GM21515 (cell line): ENCODE measurements at regions not wholly inside any gene's neighbourhood (a gene's known extent, or its start where the extent isn't known, plus 50 kb on each side); places are given as distances from the start of the nearest gene placed in this dataset.

ENCODE experiments used
- ATAC-seq: cut with Tn5 transposase; IDR thresholded peaks from one replicate; pipeline ENCODE4 v1.9.1; 2021; ENCODE audit not compliant: unreplicated experiment

DNA sequence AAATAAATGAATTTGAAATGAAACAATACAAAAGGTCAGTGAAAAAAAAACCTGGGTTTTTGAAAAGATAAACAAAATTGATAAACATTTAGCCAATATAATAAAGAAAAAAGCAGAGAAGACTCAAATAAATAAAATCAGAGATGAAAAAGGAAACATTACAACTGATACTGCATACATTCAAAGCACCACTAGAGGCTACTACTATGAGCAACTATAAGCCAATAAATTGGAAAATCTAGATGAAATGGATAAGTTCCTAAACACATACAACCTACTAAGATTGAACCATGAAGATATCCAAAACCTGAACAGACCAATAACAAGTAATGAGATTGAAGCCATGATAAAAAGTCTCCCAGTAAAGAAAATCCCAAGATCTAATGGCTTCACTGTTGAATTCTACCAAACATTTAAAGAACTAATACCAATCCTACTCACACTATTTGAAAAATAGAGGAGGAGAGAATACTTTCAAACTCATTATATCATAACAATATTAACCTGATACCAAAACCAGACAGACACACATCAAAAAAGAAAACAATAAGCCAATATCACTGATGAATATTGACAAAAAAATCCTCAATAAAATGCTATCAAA, 80.8 kb upstream of the CERS6 start:
- ATAC-seq, result no peak

GRCh38 chr2:168378960-168379669, 77.0 kb upstream of the CERS6 start:
- no peak for ATAC-seq

DNA sequence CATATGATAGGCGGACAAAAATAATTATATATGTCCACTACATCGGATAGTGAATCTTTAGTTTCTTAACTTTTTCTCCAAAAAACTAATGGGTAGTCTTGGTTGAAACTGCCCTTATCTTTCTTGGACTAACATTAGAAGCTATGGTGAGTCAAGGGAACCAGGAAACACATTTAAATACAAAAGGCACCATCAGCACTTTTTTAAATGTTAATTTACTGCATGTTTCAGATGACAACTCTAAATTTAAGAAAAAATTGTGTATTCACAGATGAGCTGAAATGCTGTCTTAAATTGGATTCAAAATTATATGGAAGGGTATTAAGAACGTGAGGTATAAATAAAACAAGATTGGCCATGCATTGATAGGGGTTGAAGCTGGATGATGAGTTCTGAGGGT, 75.6 kb upstream of the CERS6 start:
- no peak for ATAC-seq

GRCh38 chr2:168392024-168392423, 64.0 kb upstream of the CERS6 start:
- ATAC-seq, result no peak

DNA sequence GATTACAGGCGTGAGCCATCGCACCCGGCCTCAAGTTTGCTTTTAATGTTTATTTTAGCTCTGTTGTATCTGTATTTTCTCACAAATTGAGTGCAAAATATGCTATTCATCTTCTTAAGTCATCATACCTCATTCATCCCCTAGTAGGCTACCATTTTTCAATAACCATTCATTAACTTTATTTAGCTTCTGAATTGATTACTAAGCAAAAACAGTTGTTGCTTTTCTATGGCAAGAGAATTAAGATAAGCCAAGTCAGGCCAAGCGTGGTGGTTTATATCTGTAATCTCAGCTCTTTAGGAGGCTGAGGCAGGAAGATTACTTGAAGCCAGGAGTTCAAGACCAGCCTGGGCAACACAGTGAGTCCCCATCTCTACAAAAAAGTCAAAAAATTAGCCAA, 63.3 kb upstream of the CERS6 start:
- ATAC-seq, result no peak

- ATAC-seq, result no peak
Observed at GRCh38 chr2:168394262-168394661, 61.8 kb upstream of the CERS6 start.

- no peak for ATAC-seq
Observed at GRCh38 chr2:168396131-168396530, 59.9 kb upstream of the CERS6 start.

GRCh38 chr2:168397629-168398028, 58.4 kb upstream of the CERS6 start:
- no peak for ATAC-seq

DNA sequence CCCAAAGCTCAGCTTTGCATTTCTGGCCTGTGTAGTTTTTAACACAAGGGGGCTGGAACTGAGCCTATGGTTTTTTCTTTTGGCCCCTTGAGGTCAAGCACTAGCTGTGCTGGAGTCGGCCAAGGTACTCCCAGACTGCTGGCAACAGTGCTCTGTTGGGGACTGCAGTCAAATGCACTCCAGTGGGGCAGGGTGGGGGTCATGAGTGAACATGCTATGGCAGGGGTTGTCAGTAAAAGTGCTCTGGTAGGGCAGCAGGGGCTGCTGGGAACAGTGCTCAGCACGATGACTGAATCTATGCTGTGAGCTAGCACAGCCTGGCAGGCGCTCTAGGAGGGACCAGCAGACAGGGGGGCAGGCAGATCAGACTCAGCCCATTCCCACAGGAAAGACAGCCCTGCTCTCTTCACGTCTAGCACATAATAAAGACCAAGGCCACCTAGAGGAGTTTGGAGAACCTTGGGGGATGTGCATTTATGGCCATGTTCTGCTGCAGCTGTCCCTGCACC, 55.0 kb upstream of the CERS6 start:
- ATAC-seq, result no peak

GRCh38 chr2:168401771-168402170, 54.3 kb upstream of the CERS6 start:
- no peak for ATAC-seq

DNA sequence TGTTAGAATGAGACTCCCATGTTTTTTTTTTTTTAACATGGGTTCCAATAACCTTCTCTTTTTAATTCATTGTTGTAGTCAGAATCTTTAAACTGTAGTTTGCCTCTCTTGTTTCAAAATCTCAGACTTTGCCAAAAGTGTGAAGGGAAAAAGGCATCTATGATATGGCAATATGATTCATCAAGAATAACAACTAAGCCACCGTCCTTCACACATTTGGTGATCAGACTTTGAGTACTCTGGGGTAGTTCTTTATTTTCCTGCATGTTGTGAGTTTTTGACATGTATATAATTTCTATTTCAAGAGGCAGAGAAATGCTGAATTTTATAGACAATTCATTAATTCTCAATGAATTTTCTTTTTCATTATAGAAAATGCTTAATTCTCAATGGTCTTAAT, 53.5 kb upstream of the CERS6 start:
- ATAC-seq, result no peak

DNA sequence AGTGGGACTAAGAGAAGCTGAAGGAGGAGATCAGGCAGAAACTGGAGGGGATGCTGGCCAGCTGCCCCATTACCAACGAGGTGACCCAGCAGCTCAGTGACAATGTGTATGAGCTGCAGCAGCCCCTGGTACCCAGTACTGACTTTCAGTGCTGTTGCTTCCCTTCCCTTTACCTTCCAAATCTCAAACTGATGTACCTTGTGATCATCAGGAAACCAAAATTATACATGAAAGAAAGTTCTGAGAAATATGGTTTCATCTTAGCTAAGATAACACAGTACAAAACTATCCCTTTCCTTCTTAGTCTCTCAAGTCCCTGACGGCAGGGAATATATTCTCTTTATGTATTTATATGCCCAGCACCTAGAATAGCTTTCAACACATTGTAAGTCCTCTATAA, 52.3 kb upstream of the CERS6 start:
- ATAC-seq, result no peak

- ATAC-seq, result no peak
Observed at GRCh38 chr2:168404764-168405163, 51.3 kb upstream of the CERS6 start.
